Osteocyte (in vitro differentiated cells): ENCODE measurements at regions not wholly inside any gene's neighbourhood (a gene's known extent, or its start where the extent isn't known, plus 50 kb on each side); places are given as distances from the start of the nearest gene placed in this dataset.

ENCODE experiments used
- DNase-seq: peaks from one replicate; pipeline ENCODE4 v3.0.0; 2021; ENCODE audit warnings: mixed read lengths; ENCODE audit not compliant: unreplicated experiment; ENCODE audit errors: extremely low spot score
- H3K27ac Mint-ChIP-seq: one replicate; pipeline ENCODE4 v1.8.0; 2021; ENCODE audit warnings: mild to moderate bottlenecking, mixed read lengths; ENCODE audit not compliant: unreplicated experiment
- H3K27me3 Mint-ChIP-seq: one replicate; pipeline ENCODE4 v1.8.0; 2021; ENCODE audit warnings: mixed read lengths; ENCODE audit not compliant: unreplicated experiment
- H3K36me3 Mint-ChIP-seq: one replicate; pipeline ENCODE4 v1.8.0; 2021; ENCODE audit warnings: mixed read lengths; ENCODE audit not compliant: unreplicated experiment
- H3K4me1 Mint-ChIP-seq: one replicate; pipeline ENCODE4 v1.8.0; 2021; ENCODE audit warnings: mixed read lengths; ENCODE audit not compliant: unreplicated experiment
- H3K4me3 Mint-ChIP-seq: one replicate; pipeline ENCODE4 v1.8.0; 2021; ENCODE audit warnings: mild to moderate bottlenecking, moderate library complexity, mixed read lengths; ENCODE audit not compliant: unreplicated experiment
- H3K9me3 Mint-ChIP-seq: one replicate; pipeline ENCODE4 v1.8.0; 2021; ENCODE audit warnings: mixed read lengths; ENCODE audit not compliant: unreplicated experiment
- CTCF ChIP-seq: fragments of 200-600 bp; sonication (generic); IDR thresholded peaks from 2 replicates; pipeline ENCODE4 v1.5.0; 2021; ENCODE audit warnings: antibody characterized with exemption, mild to moderate bottlenecking, moderate library complexity

- H3K36me3 Mint-ChIP-seq, result no peaks in the 10 kb centered on the region
- peaks cover 40% of the 10 kb centered on the region for H3K4me1 Mint-ChIP-seq
- peak overlapping the region; percentile 46 for H3K27ac Mint-ChIP-seq
- H3K4me3 Mint-ChIP-seq, result no peak overlapping the region
- no peak for DNase-seq
- no peaks in the 10 kb centered on the region for H3K9me3 Mint-ChIP-seq
- no peak for TF ChIP-seq CTCF
- no peaks in the 10 kb centered on the region for H3K27me3 Mint-ChIP-seq
Observed at GRCh38 chr13:73913751-73914518, 220.3 kb downstream of the KLF12 start.

- no peak overlapping the region for H3K27ac Mint-ChIP-seq
- no peaks in the 10 kb centered on the region for H3K9me3 Mint-ChIP-seq
- peaks cover 40% of the 10 kb centered on the region for H3K4me1 Mint-ChIP-seq
- TF ChIP-seq CTCF, result no peak
- H3K27me3 Mint-ChIP-seq, result no peaks in the 10 kb centered on the region
- no peaks in the 10 kb centered on the region for H3K36me3 Mint-ChIP-seq
- no peak for DNase-seq
- H3K4me3 Mint-ChIP-seq, result no peak overlapping the region
Observed at GRCh38 chr13:73913079-73913740, 221.0 kb downstream of the KLF12 start.

- Mint-ChIP-seq H3K36me3 (no peaks in the 10 kb centered on the region), H3K4me3 (no peak overlapping the region), H3K27ac (no peak overlapping the region), H3K4me1 (peaks cover 38% of the 10 kb centered on the region), H3K9me3 (no peaks in the 10 kb centered on the region), H3K27me3 (no peaks in the 10 kb centered on the region)
- no peak for DNase-seq
- TF ChIP-seq CTCF, result no peak
Observed at GRCh38 chr13:73911361-73911760, 222.8 kb downstream of the KLF12 start.

GRCh38 chr13:73910733-73911132, 223.5 kb downstream of the KLF12 start:
- peaks cover 32% of the 10 kb centered on the region for H3K4me1 Mint-ChIP-seq
- no peak overlapping the region for H3K27ac Mint-ChIP-seq
- no peak overlapping the region for H3K4me3 Mint-ChIP-seq
- H3K36me3 Mint-ChIP-seq, result no peaks in the 10 kb centered on the region
- no peak for TF ChIP-seq CTCF
- H3K9me3 Mint-ChIP-seq, result no peaks in the 10 kb centered on the region
- H3K27me3 Mint-ChIP-seq, result no peaks in the 10 kb centered on the region
- no peak for DNase-seq

GRCh38 chr13:73908809-73909208, 225.4 kb downstream of the KLF12 start:
- no peak for DNase-seq
- no peak for TF ChIP-seq CTCF
- no peaks in the 10 kb centered on the region for H3K36me3 Mint-ChIP-seq
- H3K9me3 Mint-ChIP-seq, result no peaks in the 10 kb centered on the region
- peaks cover 16% of the 10 kb centered on the region for H3K4me1 Mint-ChIP-seq
- no peak overlapping the region for H3K4me3 Mint-ChIP-seq
- H3K27ac Mint-ChIP-seq, result no peak overlapping the region
- H3K27me3 Mint-ChIP-seq, result no peaks in the 10 kb centered on the region
